HG03354 (cell line): ENCODE measurements at regions not wholly inside any gene's neighbourhood (a gene's known extent, or its start where the extent isn't known, plus 50 kb on each side); places are given as distances from the start of the nearest gene placed in this dataset.
A peak's percentile ranks its signal among the peaks of the same experiment; 100 is the strongest.

ENCODE experiments used
- ATAC-seq: cut with Tn5 transposase; IDR thresholded peaks from one replicate; pipeline ENCODE4 v1.9.1; 2021; ENCODE audit warnings: mild to moderate bottlenecking; ENCODE audit not compliant: unreplicated experiment, poor library complexity, severe bottlenecking

- ATAC-seq, result no peak
Observed at GRCh38 chr6:159100395-159101182, 55.8 kb upstream of the TAGAP start.

GRCh38 chr6:159099961-159100360 lies 55.2 kb upstream of the TAGAP start:
- no peak for ATAC-seq

DNA sequence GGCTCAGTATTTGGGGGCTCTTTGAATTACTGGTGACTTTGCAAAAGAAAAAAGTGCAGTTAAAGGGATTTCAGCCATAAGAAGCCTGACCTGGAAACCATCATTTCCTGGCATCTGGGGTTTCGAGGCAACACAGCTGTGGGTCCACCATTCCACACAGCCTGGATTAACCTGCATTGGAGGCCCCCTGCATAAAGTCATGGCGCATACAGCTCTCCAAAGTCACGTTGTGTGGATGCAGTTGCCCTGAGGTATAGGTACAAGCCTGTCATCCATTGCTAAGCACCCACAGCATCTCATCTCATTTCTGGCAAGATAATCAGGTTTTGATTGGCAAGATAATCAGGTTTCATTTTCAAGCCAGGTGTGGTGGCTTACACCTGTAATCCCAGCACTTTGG lies 54.5 kb upstream of the TAGAP start:
- ATAC-seq, result no peak

- peak; percentile 48 for ATAC-seq
Observed at GRCh38 chr6:159098636-159099106, 53.9 kb upstream of the TAGAP start.

GRCh38 chr6:159097256-159097655 lies 52.5 kb upstream of the TAGAP start:
- no peak for ATAC-seq

DNA sequence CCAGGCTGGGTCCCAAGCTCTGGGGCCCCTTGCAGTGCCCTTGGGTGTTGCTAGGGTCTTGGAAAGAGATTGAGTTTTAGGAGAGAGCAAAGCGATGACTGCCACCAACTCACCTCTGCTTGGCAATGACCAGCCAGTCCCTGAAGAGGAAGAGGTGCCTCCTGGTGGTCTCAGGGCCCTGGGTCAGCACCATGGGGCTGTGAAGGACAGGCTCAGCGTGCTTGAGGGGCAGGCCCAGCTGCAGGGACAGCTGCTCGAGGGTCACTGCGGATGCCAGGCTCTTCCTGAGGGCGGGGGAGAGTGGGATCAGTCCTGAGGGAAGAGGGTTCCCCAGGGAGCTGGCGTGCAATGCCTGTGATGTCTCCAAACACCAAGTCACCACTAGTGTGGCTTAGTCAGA lies 50.8 kb upstream of the TAGAP start:
- ATAC-seq, result no peak

- peak; percentile 66 for ATAC-seq
Observed at GRCh38 chr6:159094444-159095252, 49.9 kb upstream of the TAGAP start.
